Tibial artery (tissue), 4 donors: ENCODE measurements at regions not wholly inside any gene's neighbourhood (a gene's known extent, or its start where the extent isn't known, plus 50 kb on each side); places are given as distances from the start of the nearest gene placed in this dataset.
A peak's percentile ranks its signal among the peaks of the same experiment; 100 is the strongest.

Experiments
- DNase-seq, 2 donors: peaks; one replicate each; pipeline ENCODE4 v3.0.0-alpha.2; 2019
- H3K27ac ChIP-seq, 2 donors: fragments of 200-600 bp; sonication (generic) in 1 of 2; 1 replicate in 1 of 2; 2 replicates in 1 of 2; pipeline ENCODE4 v1.5.1; 2018 to 2019; ENCODE audit warnings: mild to moderate bottlenecking in 1 of 2
- H3K27me3 ChIP-seq, 2 donors: fragments of 200-600 bp; sonication (generic) in 1 of 2; one replicate each; pipeline versions ENCODE4 v1.5.1 to v1.6.0; 2016 to 2019
- H3K36me3 ChIP-seq, 3 donors: fragments of 200-600 bp; sonication (generic) in 2 of 3; one replicate each; pipeline ENCODE4 v1.5.1; 2016 to 2019; ENCODE audit warnings: mild to moderate bottlenecking in 2 of 3
- H3K4me1 ChIP-seq, 4 donors: fragments of 200-600 bp; sonication (generic) in 2 of 4; 1 replicate in 3 of 4; 2 replicates in 1 of 4; pipeline ENCODE4 v1.5.1; 2016 to 2019
- H3K4me3 ChIP-seq, 2 donors: fragments of 200-600 bp; sonication (generic) in 1 of 2; 1 replicate in 1 of 2; 2 replicates in 1 of 2; pipeline ENCODE4 v1.5.1; 2018 to 2019; ENCODE audit warnings: mild to moderate bottlenecking in 2 of 2
- H3K9me3 ChIP-seq, 3 donors: fragments of 200-600 bp; sonication (generic) in 1 of 3; one replicate each; pipeline ENCODE4 v1.5.1; 2016 to 2019
- CTCF ChIP-seq, 2 experiments: fragments of 200-600 bp in 1 of 2; fragments of 450-650 bp in 1 of 2; IDR thresholded peaks; one replicate each; pipeline ENCODE4 v1.5.1; 2017 to 2019; ENCODE audit warnings: antibody characterized with exemption in 2 of 2, mild to moderate bottlenecking in 1 of 2, moderate library complexity in 1 of 2
- intact Hi-C: fragments of 100-400 bp; cut with DNase I; formaldehyde crosslinking; loops from one replicate; pipeline ENCODE4 v1.15.0; 2023; ENCODE audit warnings: low total_unique reads

GRCh38 chr5:155250596-155250995 is 237.0 kb downstream of the KIF4B start:
- H3K9me3 ChIP-seq, result no peaks in the 10 kb centered on the region
- H3K27me3 ChIP-seq, result no peaks in the 10 kb centered on the region
- H3K27ac ChIP-seq, result no peak overlapping the region
- TF ChIP-seq CTCF (IDR thresholded peaks at IDR 0.05), result no peak
- intact Hi-C loops, result no loop called here
- DNase-seq, result no peak
- no peaks in the 10 kb centered on the region for H3K36me3 ChIP-seq
- no peak overlapping the region for H3K4me3 ChIP-seq
- H3K4me1 ChIP-seq, result peaks cover 0 to 4% (median 0%) of the 10 kb centered on the region in 4 donors

- TF ChIP-seq CTCF (IDR thresholded peaks at IDR 0.05), result no peak
- Histone ChIP-seq H3K27me3 (no peaks in the 10 kb centered on the region), H3K9me3 (no peaks in the 10 kb centered on the region), H3K36me3 (no peaks in the 10 kb centered on the region), H3K4me3 (no peak overlapping the region), H3K4me1 (peaks cover 0 to 4% (median 0%) of the 10 kb centered on the region in 4 donors), H3K27ac (no peak overlapping the region)
- intact Hi-C loops, result no loop called here
- DNase-seq, result no peak
Measured at GRCh38 chr5:155252025-155252424, 238.5 kb downstream of the KIF4B start.

GRCh38 chr5:155252717-155253116 is 239.2 kb downstream of the KIF4B start:
- no peak for TF ChIP-seq CTCF (IDR thresholded peaks at IDR 0.05)
- peaks cover 0 to 4% (median 1%) of the 10 kb centered on the region in 4 donors for H3K4me1 ChIP-seq
- no peaks in the 10 kb centered on the region for H3K27me3 ChIP-seq
- no peak overlapping the region for H3K27ac ChIP-seq
- no peaks in the 10 kb centered on the region for H3K36me3 ChIP-seq
- no peaks in the 10 kb centered on the region for H3K9me3 ChIP-seq
- DNase-seq, result no peak
- intact Hi-C loops, result no loop called here
- no peak overlapping the region for H3K4me3 ChIP-seq

GRCh38 chr5:155254399-155254798 is 240.8 kb downstream of the KIF4B start:
- Histone ChIP-seq H3K27ac (no peak overlapping the region), H3K4me1 (peaks cover 0 to 15% (median 10%) of the 10 kb centered on the region in 4 donors), H3K36me3 (no peaks in the 10 kb centered on the region), H3K27me3 (no peaks in the 10 kb centered on the region), H3K9me3 (no peaks in the 10 kb centered on the region), H3K4me3 (no peak overlapping the region)
- intact Hi-C loops, result no loop called here
- no peak for DNase-seq
- TF ChIP-seq CTCF (IDR thresholded peaks at IDR 0.05), result no peak

GRCh38 chr5:155258161-155258560 is 244.6 kb downstream of the KIF4B start:
- Histone ChIP-seq H3K36me3 (no peaks in the 10 kb centered on the region), H3K27ac (no peak overlapping the region), H3K9me3 (no peaks in the 10 kb centered on the region), H3K27me3 (no peaks in the 10 kb centered on the region), H3K4me3 (no peak overlapping the region), H3K4me1 (peaks cover 0 to 14% (median 8%) of the 10 kb centered on the region in 4 donors)
- intact Hi-C loops, result no loop called here
- DNase-seq, result peak; percentile 42 to 73
- no peak for TF ChIP-seq CTCF (IDR thresholded peaks at IDR 0.05)

GRCh38 chr5:155259648-155260047 is 246.1 kb downstream of the KIF4B start:
- Histone ChIP-seq H3K9me3 (no peaks in the 10 kb centered on the region), H3K4me3 (no peak overlapping the region)
- intact Hi-C loops, result no loop called here

More at GRCh38 chr5:155259648-155260047, 246.1 kb downstream of the KIF4B start:
- no peaks in the 10 kb centered on the region for H3K36me3 ChIP-seq
- TF ChIP-seq CTCF (IDR thresholded peaks at IDR 0.05), result no peak
- no peak overlapping the region for H3K27ac ChIP-seq
- peaks cover 0 to 14% (median 8%) of the 10 kb centered on the region in 4 donors for H3K4me1 ChIP-seq
- DNase-seq, result no peak
- peaks cover 0 to 2% of the 10 kb centered on the region in 2 donors for H3K27me3 ChIP-seq
